ENCODE measurements at regions not wholly inside any gene's neighbourhood (a gene's known extent, or its start where the extent isn't known, plus 50 kb on each side); places are given as distances from the start of the nearest gene placed in this dataset.
A peak's percentile ranks its signal among the peaks of the same experiment; 100 is the strongest.

- no peak for DNase-seq
Measured at GRCh38 chr3:120544361-120544760, 51.8 kb upstream of the NDUFB4 start.

- no peak for DNase-seq
Measured at GRCh38 chr3:120536642-120537041, 59.5 kb upstream of the NDUFB4 start.

- no peak for DNase-seq
Measured at GRCh38 chr3:120532969-120533368, 63.2 kb upstream of the NDUFB4 start.

- no peak for DNase-seq
Measured at GRCh38 chr3:120528163-120528562, 68.0 kb upstream of the NDUFB4 start.

GRCh38 chr3:120526011-120526870, 69.9 kb upstream of the NDUFB4 start:
- DNase-seq: no peak

GRCh38 chr3:120524171-120524923, 71.8 kb upstream of the NDUFB4 start:
- DNase-seq: no peak

GRCh38 chr3:120516136-120516535, 65.3 kb upstream of the FSTL1 start:
- DNase-seq: no peak

- no peak for DNase-seq
Measured at GRCh38 chr3:120512655-120513054, 61.9 kb upstream of the FSTL1 start.

- DNase-seq: peak; percentile 4
Measured at GRCh38 chr3:120506828-120507774, 56.3 kb upstream of the FSTL1 start.

- DNase-seq: no peak
Measured at GRCh38 chr3:120506076-120506827, 55.5 kb upstream of the FSTL1 start.

GRCh38 chr3:120503727-120504616, 53.2 kb upstream of the FSTL1 start:
- no peak for DNase-seq

GRCh38 chr3:120502116-120502515, 51.3 kb upstream of the FSTL1 start:
- no peak for DNase-seq
